ENCODE measurements at regions not wholly inside any gene's neighbourhood (a gene's known extent, or its start where the extent isn't known, plus 50 kb on each side); places are given as distances from the start of the nearest gene placed in this dataset.

- TF ChIP-seq, protein P1, sequence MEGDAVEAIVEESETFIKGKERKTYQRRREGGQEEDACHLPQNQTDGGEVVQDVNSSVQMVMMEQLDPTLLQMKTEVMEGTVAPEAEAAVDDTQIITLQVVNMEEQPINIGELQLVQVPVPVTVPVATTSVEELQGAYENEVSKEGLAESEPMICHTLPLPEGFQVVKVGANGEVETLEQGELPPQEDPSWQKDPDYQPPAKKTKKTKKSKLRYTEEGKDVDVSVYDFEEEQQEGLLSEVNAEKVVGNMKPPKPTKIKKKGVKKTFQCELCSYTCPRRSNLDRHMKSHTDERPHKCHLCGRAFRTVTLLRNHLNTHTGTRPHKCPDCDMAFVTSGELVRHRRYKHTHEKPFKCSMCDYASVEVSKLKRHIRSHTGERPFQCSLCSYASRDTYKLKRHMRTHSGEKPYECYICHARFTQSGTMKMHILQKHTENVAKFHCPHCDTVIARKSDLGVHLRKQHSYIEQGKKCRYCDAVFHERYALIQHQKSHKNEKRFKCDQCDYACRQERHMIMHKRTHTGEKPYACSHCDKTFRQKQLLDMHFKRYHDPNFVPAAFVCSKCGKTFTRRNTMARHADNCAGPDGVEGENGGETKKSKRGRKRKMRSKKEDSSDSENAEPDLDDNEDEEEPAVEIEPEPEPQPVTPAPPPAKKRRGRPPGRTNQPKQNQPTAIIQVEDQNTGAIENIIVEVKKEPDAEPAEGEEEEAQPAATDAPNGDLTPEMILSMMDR (IDR thresholded peaks at IDR 0.05): no peak
- no peak for TF ChIP-seq POLR2A (IDR thresholded peaks at IDR 0.05)
Observed at GRCh38 chr3:23669541-23670255, 136.1 kb upstream of the UBE2E1 start.

Data from right lobe of liver (tissue), 4 donors.